GM20431 (cell line): ENCODE measurements at regions not wholly inside any gene's neighbourhood (a gene's known extent, or its start where the extent isn't known, plus 50 kb on each side); places are given as distances from the start of the nearest gene placed in this dataset.
"Not testable (repeated sequence)": the region's sequence is repeated elsewhere in the genome, so short reads cannot be mapped to it uniquely, and the experiment has no call there.

Experiments
- in situ Hi-C: fragments of 300-500 bp; cut with MseI, MboI; formaldehyde crosslinking; loops from one replicate; pipeline ENCODE4 v1.15.0; 2020; ENCODE audit warnings: low sequenced_read_pairs; ENCODE audit not compliant: unreplicated experiment

DNA sequence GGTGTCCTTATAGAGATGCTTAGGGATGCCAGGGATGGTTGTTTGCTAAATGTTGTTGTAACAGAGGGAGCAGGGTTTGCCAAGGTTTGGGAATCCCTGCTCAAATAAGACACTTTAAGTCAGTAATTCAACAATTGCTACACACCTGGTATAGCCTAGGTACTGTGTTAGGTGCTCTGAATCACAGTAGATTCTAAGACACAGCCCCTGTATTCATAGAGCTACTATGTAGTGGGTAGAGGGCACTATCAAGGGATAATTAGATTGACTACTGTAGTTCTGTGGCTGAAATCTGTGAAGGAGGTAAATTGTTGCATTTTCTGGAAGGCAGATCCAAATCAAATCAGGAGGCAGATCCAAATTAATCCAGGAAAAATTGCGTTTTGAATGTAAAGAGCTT is 149.2 kb downstream of the C12orf75 start:
- in situ Hi-C loops: no loop called here

- in situ Hi-C loops: no loop called here
Measured at GRCh38 chr12:105480162-105480561, 149.7 kb downstream of the C12orf75 start.

- in situ Hi-C loops: no loop called here
Measured at GRCh38 chr12:105481392-105482300, 151.2 kb downstream of the C12orf75 start.

GRCh38 chr12:105482951-105483350 is 152.5 kb downstream of the C12orf75 start:
- in situ Hi-C loops: no loop called here

- in situ Hi-C loops: no loop called here
Measured at GRCh38 chr12:105483691-105484090, 153.2 kb downstream of the C12orf75 start.

GRCh38 chr12:105485321-105485910 is 154.9 kb downstream of the C12orf75 start:
- in situ Hi-C loops: no loop called here

GRCh38 chr12:105485921-105486320 is 155.4 kb downstream of the C12orf75 start:
- in situ Hi-C loops: no loop called here

DNA sequence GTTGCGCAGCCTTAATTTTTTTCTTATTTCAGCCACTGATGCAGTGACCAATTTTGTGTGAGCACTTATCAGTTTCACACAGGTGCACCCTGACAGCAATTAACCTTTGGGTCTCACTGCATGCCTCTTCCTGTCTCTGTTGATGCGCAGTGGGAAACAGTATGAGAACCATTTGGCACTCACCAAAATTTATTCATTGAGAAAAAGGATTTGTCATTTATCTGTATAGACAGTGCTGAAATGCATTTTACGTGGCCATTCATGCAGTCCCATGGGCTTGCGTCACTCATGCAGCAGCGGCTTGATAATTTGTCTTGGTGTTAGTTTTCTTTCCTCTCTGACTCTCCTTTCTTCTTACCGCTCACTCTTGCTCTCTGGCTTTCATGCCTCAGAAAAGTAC is 157.5 kb downstream of the C12orf75 start:
- in situ Hi-C loops: no loop called here

- in situ Hi-C loops: no loop called here
Measured at GRCh38 chr12:105492591-105493545, 162.4 kb downstream of the C12orf75 start.

DNA sequence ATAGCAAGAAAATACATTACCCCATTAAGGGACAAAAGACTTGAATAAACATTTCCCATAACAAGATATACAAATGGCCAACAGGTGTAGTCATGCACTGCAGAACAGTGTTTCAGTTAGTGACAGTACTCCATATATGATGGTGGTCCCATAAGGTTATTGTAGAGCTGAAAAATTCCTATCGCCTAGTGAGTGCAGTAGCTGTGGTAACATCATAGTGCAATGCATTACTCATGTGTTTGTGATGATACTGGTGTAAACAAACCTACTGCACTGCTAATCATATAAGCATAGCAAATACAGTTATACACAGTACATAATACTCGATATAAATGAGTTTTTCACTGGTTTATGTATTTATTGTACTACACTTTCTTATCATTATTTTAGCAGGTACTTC is 168.7 kb downstream of the C12orf75 start:
- in situ Hi-C loops: no loop called here

DNA sequence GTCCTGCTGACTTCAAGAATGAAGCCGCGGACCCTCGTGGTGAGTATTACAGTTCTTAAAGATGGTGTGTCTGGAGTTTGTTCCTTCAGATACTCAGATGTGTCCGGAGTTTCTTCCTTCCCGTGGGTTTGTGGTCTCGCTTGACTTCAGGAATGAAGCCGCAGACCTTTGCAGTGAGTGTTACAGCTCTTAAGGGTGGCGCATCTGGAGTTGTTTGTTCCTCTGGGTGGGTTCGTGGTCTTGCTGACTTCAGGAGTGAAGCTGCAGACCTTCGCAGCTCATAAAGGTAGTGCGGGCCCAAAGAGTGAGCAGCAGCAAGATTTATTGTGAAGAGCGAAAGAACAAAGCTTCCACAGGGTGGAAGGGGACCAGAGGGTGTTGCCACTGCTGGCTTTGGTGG is 170.2 kb downstream of the C12orf75 start:
- in situ Hi-C loops: not testable (repeated sequence)

GRCh38 chr12:105502426-105502930 is 172.0 kb downstream of the C12orf75 start:
- in situ Hi-C loops: no loop called here

- in situ Hi-C loops: no loop called here
Measured at GRCh38 chr12:105503619-105504018, 173.1 kb downstream of the C12orf75 start.

- in situ Hi-C loops: no loop called here
Measured at GRCh38 chr12:105504286-105504685, 173.8 kb downstream of the C12orf75 start.

DNA sequence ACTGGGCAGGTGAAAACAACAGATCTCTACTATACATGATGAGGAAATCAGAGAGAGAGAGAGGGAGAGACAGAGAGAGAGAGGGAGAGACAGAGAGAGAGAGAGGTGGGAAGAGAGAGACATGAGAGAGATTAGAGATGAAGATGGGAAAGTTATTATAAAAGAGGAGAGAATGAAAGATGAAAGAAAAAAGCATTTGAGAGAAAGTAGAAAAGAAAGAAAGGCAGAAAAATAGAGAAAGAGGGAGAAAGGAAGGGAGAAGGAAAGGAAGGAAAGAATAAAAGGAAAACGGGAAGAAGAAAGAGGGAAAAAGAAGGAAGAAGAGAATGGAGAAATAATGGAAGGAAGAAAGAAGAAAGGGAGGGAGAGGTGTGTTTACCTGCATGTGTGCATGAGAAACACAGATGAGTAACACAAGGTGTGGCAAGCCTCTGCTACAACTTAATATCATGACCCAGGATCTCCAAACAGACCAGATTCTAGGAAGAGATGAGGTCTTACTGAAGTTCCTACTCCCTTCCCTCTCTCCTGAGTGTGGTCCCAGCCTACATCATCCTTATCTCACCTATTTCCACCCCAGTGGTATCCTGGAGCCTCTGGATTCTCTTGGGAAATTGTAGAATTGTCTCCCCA is 176.3 kb downstream of the C12orf75 start:
- in situ Hi-C loops: no loop called here

GRCh38 chr12:105507311-105508038 is 177.0 kb downstream of the C12orf75 start:
- in situ Hi-C loops: no loop called here

DNA sequence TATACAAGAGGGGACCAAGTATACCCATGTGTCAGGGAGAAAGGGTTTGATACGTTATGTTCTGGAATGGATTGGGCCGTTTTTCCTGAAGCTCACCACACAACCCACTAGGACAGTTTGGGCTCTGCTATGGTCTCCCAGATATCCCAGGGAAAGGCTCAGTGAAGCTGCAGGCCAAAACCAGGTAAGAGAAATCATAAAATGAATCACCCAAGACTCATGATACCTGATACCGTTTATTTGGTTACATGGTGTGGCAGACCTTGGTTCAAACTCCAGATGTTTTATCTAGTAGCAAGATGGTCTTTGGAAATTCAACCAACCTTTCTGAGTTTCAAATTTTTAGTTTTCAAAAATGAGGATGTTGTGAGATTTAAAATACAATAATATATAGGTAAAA is 177.6 kb downstream of the C12orf75 start:
- in situ Hi-C loops: no loop called here

- in situ Hi-C loops: no loop called here
Measured at GRCh38 chr12:105510526-105510925, 180.0 kb downstream of the C12orf75 start.

GRCh38 chr12:105512861-105513260 is 182.4 kb downstream of the C12orf75 start:
- in situ Hi-C loops: not testable (repeated sequence)
